GM15510 (cell line): ENCODE measurements at regions not wholly inside any gene's neighbourhood (a gene's known extent, or its start where the extent isn't known, plus 50 kb on each side); places are given as distances from the start of the nearest gene placed in this dataset.

Experiments used
- POLR2A ChIP-seq: IDR thresholded peaks from 3 replicates; pipeline ENCODE4 v1.6.1; 2011; ENCODE audit warnings: borderline replicate concordance; ENCODE audit not compliant: insufficient read length; ENCODE audit errors: extremely low read depth

DNA sequence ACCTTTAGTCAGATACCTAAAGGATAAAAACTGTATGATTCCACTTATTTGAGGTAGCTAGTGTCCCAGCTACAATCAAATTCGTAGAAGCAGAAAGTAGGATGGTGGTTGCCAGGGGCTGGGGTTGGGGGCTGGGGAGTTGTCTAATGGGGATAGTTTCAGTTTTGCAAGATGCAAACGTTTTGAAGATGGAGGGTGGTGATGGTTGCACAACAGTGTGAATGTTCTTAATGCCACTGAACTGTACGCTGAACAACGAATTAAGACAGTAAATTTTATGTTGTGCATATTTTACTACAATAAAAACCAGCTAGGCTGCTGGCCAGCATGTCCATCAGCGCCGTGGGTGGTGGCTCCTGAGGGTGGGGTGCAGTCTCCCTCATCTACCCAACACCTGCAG, 137.8 kb downstream of the GADD45G start:
- TF ChIP-seq POLR2A: no peak

DNA sequence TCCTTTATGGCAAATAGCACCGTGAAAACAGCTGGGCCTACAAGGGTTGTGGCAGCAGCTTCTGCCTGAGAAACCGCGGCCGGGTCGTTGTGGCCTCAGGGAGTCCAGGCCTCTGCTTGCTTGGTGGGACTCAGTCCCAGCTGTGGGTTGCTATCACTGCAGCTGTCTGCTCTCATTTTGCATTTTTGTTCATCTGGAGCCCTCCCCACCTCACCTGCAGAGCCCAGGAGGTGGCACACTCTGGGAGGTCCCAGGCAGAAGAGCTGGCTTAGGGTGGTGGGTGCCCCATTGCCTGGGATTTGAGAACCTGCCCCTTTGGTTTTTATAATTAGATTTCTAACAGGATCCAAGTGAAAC, 138.4 kb downstream of the GADD45G start:
- no peak for TF ChIP-seq POLR2A

DNA sequence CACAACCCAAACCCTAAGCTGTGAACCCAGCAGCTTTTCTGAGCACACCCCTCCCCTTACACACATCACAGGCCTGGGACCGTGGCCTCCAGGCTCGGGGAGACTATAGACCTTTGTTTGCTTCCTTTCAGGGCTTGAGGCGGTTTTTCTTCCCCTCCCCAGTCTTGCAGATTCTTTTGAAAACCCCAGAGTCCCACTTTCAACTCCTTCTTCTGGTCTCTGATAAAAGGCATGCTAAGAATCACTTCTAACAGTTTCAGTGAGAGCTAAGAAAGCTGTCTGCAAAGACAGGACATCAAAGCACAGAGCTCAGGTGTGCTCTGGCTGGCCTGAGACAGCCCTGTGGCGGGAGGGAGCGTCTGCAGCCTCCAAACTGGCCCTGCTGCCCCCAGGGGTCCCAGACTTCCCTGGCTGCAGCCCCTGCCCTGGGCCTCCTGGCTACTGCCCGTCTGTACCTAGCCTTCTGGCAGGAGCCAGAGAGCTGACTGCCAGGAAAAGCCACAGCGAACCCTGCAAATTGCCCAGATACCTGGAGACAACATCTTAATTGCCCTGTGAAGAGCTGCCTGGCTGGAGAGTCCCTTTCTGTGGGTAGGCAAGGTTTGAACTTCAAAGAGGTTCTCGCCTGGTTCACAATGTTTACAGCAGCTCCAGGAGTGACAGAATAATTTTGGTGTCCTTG, 138.9 kb downstream of the GADD45G start:
- TF ChIP-seq POLR2A: no peak

DNA sequence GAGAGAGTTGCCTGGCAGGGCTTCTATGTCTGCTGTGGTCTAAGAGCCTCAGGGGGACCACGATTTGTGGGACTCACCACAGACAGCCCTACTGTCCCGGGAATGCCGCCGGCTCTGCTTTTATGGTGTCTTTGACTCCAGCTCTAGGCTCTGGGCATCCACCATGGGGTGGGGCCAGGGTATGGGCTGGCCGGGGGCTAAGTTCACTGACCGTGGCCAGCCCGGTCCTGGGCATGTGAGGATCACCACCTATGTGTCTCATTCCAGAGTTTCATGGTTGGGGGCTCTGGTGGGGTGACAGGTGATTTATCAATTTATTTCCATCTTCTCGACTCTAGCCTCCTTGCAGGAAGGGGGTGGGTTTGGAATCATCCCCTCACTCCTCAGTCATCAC, 139.4 kb downstream of the GADD45G start:
- TF ChIP-seq POLR2A: no peak

DNA sequence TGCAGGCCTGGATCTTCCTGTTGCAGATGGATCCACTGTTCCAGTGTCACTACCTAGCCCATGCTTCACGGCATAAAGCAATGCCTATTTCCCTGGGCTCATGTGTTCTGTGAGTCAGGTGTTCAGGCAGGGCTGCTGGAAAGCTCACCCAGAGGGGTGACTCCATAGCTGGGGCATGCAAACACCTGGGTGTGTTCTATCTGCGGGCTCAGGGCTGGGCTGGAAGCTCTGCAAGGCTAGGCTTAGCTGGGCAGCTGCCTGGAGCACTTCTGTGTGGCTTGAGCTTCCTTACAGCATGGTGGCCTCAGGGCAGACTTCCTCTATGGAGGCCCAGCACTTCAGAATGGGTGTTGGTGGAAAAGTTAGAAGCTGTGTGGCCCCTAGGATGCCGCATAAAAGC, 139.9 kb downstream of the GADD45G start:
- TF ChIP-seq POLR2A: no peak

DNA sequence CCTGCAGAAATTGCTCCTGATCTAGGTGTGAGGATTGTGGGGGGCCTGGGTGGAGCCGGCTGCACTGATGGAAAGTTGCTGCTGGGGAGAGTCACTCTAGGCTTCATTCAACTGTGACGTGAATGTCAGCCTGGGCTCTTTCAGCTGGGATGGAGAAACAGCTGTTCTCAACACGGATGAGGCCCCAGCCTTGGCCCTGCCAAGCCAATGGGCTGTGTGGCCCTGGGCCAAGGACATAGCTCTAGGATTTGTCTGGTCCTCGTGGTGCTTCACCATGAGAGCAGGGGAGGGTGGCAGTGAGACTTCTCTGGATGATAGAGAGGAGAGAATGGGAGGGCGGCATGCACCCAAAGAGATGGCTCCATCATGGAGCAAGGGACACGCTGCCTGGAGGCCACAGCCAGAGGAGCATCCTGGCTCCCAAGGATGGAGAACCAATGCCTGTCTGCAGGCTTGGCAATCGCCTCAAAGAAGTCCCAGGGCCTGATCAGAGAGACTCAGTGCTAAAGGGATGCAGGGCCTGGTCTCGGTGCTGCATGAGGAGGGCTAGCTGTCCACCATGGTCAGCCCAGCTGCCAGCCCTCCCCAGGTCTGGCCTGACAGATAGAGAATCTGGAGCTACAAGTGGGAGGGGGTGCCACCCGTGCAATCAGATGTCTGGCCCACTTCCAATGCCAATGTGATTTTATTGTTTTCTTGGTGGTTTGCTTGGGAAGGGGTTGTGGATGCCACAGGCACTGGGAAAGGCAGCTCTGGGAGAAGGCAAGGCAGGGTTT, 141.0 kb downstream of the GADD45G start:
- no peak for TF ChIP-seq POLR2A

DNA sequence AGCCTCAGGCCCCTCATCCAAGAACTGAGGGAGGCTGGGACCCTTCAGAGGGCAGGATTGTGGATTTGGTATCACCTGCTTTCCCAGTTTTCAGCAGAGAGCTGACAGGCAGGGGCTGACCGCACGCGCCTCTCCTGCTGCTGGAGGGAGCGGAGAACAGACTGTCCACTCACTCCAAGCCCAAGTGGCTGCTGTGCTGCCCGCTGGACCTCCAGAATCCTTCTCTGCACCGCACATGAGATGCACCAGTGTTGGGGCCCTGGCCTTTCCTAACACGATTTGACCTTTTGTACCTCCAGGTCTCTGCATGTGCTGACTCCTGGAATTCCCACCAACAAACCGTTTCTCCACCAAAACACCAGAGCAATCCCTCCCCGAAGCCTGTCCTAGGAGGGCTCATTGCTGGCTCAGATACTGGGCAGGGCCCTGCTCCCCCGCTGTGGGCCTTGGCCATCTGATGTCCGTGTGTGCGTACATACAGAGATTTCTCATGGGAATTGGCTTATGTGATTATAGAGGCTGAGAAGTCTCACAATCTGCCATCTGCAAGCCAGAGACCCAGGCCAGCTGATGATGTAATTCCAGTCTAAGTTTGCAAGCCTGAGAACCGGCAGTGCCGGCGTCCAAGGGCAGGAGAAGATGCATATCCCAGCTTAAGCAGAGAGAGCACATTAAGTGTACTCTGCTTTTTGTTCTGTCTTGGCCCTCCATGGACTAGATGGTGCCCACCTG, 141.7 kb downstream of the GADD45G start:
- TF ChIP-seq POLR2A: no peak

DNA sequence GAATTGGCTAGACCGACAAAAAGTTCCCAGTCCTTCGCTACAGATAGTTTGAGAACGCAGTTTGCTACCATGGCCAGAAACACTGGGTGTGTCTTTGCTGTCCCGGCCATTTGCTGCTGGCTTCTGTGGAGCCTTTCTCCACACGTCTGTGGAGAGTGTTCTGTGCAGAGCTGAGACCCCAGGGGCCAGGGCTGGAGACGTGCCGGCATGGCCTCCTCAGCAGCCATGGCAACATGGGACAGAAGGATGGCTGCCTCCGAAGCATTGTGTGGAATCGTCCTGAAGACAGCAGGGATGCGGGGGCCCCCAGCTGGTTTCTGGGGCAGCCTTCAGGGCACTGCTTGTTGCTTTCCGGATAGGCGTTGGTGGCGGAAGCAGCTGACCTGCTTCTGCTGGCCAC, 142.8 kb downstream of the GADD45G start:
- TF ChIP-seq POLR2A: no peak

DNA sequence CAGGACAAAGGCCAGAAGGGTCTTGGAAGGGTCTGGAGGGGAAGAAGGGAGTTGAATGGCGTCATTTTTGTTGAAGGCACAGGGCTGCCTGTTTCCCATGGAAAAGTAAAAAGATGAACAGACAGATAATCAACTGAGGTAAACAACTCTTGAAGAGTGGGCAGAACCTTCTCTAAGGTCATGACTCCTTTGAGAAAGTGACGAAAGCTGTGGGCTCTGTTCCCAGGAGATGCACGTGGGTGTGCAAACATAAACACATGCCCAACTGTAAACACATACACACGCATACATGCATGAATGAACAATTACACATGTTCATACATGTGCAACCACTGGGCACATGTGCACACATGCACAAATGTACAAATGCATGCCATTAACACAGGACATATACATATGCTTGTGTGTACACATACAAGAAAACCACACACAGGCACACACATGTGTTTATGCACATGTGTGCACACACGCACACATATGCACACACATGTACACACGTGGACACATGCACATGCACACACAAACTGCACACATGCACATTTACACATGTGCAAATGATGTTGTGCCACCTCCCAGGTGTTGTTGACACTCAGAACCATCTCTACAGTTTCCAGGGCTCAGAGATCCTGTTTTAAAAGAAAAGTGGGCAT, 143.3 kb downstream of the GADD45G start:
- TF ChIP-seq POLR2A: no peak

DNA sequence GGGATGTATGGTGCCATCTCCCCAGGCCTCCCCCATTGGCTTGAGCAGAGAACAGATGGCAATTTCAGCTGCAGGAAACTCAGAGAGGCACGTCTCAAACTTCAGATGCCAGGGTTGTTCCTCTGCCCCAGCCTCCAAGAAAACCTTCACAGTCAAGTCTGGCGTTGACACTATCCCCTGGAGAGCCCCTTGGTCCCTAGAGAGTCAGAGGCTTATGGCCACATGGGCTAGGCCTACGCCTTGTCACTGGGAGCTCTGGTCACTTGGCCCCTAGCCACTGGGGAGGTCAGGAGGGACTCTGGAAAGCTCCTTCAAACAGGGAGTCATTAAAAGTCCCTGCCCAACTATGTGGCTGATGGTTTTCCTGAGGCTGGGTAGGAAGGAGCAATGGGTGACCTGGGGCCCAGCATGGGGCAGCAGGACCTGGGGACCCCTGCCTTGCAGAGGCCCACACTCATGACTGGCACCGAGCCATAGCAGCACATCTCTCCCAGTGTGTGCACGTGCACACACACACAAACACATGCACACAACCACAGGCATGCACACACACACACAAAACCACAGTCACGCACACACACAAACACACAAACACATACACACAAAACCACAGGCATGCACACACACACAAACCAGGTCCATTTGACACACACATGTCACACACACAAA, 144.2 kb downstream of the GADD45G start:
- TF ChIP-seq POLR2A: no peak

DNA sequence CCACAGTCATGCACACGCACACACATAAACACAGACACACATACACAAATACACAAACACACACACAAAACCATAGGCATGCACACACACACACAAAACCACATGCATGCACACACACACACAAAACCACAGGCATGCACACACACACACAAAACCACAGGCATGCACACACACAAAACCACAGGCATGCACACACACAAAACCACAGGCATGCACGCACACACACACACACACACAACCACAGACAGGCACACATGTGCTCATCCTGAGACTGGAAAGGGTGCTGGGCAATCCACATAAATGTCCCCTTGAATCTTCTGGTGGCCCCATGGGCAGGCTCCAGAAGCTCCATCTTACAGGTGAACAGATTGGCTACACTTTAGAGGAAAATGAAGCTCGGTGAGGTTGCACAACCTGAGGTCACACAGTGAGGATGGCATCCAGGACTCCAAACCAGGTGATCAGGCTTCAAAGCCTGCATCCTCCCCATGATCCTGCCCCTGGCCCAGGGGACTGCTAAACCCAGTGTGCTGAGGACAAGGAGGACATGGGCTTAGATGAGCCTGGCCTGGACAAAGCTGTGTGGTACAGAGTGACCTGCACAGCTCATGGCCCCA, 144.8 kb downstream of the GADD45G start:
- no peak for TF ChIP-seq POLR2A

DNA sequence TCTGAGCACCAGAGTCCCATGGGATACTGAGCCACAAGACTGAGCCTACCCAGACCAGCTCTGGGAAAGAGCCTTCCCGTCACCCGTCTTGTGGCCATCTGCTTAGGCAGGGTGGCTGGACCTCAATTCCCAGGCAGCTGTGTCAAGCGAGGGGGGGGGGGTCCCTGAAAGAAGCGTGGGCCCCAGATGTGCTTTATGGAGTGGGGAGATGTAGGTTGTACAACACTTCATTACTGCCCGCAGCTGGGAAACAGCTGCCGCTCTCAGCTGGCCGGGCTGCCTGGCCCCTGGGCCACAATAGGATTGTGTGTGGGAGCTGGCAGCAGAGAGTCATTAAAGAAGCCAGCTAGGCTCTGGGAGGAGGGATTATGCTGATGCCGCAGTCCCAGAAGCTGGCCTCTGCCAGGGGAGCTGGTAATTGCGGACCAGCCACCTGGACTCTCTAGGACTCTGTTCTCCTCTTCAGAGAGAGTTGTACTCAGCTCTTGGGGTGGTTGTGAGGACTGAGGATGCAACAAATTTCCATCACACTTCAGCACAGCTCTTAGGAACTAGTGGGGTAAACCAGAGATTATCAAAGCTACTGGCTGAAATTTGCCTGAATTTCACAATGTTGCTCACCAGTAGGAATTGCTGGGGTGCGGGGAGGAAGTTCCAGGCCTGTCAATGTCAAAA, 145.4 kb downstream of the GADD45G start:
- TF ChIP-seq POLR2A: no peak

DNA sequence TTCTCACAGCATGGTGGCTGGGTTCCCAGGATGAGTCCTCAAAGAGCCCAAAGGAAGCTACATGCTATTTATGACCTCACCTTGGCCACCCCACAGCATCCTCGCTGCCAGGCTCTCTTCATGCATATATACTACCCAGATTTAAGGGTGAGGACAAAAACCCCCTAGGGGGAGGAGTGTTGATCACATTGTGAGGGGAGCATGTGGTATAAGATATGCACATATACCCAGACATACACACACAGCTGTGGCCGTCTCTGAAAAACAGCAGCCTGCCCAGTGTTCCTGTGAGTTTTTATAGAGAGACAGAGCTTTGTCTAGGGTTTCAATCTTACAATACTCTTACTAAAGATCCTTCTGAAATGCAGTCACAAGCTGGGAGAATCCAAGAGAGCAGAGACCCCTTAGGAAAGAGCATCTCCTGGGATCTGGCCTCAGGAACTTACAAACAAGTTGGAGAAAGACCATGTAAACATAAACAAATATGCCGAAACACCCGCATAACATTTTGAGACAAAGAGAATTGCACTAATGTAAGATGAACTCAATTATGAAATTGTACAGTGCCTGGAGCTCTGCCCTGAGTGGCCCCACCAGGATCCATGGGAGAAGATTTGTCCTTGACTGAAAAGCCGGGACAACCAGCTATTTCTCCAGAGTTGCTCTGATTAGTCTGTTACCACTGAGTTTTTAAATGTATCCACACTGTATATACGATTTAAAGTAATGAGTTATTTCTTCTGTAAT, 146.4 kb downstream of the GADD45G start:
- TF ChIP-seq POLR2A: no peak
